RPMI7951 (cell line): ENCODE measurements at regions not wholly inside any gene's neighbourhood (a gene's known extent, or its start where the extent isn't known, plus 50 kb on each side); places are given as distances from the start of the nearest gene placed in this dataset.
"Not testable (repeated sequence)": the region's sequence is repeated elsewhere in the genome, so short reads cannot be mapped to it uniquely, and the experiment has no call there.

Experiments
- DNase-seq: peaks from one replicate; pipeline ENCODE4 v3.0.0-alpha.2; 2012; ENCODE audit warnings: low read depth

DNA sequence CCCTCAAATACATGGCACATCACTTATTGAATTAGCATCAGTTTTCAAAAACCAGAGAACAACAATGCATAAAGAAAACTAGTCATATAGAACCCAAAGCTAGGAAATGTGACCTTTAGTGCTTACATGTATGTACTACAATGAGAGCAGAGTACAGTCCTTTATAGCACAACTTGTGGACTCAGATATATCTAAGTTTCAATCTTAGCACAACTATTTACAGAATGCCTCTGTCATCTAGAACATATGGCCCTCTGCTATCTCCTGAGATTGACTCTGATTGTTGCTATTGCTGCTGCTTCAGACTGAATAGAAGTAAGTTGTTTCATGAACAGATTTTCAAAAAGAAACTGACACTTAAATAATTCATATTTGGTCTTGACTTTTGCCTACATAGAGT, 1536.2 kb downstream of the EFNA5 start:
- DNase-seq = no peak

DNA sequence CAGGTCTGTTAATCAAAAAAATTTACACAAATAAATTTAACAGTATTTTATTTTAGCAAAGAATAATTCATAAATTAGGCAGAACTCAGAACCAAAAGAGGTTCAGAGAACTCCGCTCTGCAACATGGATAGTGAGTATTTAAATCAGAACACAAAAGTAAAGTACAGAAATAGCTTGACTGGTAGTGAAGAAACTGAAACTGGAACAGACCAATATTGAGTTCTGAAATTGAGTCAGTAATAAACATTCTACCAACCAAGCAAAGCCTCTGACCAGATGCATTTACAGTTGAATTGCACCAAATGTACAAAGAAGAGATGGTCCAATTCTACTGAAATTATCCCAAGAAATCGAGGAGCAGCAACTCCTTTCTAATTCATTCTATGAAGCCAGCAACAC, 1542.8 kb downstream of the EFNA5 start:
- DNase-seq = no peak

DNA sequence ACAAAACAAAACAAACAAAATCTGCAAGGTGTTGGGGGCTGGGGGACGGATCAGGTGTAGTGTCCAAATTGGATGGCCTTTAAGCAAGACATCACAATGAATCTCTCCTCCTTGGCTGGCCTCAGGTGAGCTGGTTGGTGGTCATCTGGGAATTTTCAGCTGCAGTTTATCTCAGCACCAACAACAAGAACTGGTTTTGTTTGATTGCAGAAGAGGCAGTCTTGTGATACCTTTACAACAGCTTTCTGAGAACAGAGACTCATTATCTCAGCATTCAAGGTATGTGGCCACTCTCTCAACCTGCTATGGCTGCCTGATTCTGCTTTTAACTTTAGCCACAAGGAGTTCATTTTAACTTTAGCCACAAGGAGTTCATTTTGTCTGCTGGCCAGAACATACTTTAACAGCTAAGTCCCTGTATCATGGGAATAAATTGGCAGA, 1543.4 kb downstream of the EFNA5 start:
- DNase-seq = no peak

DNA sequence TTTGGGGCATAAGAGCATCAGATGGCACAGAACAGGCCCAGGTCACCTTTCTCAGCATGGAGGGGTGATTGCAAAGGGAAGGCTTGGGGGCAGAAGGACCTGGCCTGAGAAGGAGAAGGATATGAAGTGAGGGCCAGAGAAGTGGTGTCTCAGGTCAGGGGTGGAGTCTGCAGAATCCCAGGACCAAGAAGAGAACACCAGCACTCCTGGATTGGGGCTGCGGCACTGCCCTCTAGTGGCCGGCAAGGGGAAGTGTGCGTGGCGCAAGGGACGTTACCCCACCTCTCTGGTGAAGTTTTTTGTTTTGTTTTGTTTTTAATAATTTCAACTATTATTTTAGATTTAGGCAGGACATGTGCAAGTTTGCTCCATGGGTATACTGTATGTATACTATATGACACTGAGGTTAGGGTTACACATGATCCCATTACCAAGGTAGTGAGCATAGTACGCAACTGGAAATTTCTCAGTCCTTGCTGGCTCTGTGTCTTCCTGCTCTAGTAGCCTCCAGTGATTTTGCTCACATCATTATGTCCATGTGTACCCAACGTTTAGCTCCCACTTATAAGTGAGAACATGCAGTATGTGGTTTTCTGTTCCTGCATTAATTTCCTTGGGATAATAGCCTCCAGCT, 1548.6 kb downstream of the EFNA5 start:
- no peak for DNase-seq

- no peak for DNase-seq
Observed at GRCh38 chr5:106116682-106117081, 1554.1 kb downstream of the EFNA5 start.

DNA sequence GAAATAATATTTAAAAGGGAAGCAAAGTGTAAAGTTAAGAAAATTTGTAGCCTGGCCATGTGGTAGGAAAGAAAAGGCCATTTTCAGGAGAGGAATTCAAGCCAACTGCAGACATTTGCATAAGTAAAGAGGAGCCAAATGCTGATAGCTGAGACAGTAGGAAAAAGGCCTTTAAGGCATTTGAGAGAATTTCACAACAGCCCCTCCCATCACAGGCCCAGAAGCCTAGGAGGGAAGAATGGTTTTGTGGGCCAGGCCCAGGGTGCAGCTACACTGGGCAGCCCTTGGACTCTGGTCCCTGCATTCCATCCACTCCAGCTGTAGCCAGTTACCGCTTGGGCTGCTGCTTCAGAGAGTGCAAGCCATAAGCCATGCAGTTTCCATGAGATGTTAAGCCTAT, 1556.8 kb downstream of the EFNA5 start:
- no peak for DNase-seq

- no peak for DNase-seq
Observed at GRCh38 chr5:106106384-106106783, 1564.4 kb downstream of the EFNA5 start.

GRCh38 chr5:106097340-106097739, 1573.4 kb downstream of the EFNA5 start:
- DNase-seq = no peak

- no peak for DNase-seq
Observed at GRCh38 chr5:106094839-106095238, 1575.9 kb downstream of the EFNA5 start.

- peak; percentile 36 for DNase-seq
Observed at GRCh38 chr5:106094204-106094607, 1576.5 kb downstream of the EFNA5 start.

DNA sequence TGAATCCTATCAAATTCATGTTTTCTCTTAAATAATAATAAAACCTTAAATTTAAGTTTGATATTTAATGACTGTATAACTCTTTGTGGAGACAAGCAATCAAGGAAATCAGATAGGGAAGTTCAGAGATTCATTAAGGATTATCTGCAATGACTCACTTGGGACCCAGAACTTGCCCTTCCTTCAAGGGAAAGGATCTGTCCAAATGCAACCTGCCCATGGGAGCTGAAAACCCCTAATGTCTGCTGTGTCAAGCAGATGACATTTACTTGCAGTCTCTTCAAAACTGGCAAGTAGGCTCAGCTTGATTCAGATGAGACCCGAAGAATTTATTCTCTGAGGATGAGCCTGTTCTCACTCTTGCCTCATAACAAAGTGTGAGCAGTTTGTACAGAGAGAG, 1577.6 kb downstream of the EFNA5 start:
- DNase-seq = no peak

GRCh38 chr5:106092455-106092854, 1578.3 kb downstream of the EFNA5 start:
- DNase-seq = no peak

GRCh38 chr5:106089073-106089472, 1581.7 kb downstream of the EFNA5 start:
- DNase-seq = no peak

DNA sequence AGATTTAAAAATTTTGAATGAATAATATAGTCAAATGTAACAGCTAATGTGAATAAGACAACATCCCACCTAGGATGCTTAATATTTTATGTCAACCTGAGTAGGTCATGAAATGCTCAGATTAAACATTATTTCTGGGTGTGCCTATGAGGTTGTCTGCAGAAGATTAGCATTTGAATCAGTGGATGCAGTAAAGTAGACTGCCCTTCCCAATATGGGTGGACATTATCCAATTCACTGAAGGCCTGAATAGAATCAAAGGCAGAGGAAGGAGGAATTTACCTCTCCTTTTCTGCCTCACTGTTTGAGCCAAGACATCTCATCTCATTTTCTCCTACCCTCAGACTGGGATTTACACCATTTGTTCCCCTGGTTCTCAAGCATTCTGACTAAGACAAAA, 1582.3 kb downstream of the EFNA5 start:
- DNase-seq = no peak

DNA sequence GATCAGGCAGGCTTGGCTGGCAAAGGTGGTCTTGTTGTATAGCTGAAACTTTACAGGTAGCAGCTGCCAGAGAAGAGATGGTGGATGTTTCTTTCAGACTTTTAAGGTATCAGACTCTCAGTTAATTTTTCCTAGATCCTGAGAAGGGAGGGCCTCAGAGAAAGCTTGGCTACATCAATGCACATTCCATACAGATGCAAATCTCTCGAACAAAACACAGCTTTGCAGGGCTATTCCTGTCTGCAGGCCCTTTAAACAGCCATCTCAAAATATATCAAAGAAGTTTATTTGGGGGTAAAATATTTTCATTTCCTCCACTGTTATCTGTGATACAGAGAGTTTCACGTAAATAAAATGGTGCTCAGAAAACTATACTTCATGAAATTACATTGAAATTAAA, 1584.4 kb downstream of the EFNA5 start:
- DNase-seq = no peak

DNA sequence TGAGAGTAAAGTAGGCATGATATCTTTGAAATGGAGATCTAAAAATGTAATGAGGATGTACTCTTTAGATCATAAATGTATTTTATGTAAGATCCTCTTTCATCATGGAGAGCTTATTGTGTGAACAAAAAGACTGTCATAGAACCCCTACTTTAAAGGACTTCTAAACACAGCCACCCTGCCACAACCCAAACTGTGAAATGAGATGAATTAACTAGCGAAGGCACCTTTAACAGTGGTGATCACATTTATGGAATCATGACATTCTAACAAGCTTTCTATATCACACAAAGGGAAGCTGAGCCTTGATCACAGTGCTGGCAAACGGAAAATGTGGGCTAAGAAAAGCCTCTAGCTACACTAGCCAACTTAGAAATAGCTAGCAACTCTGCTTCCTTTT, 1585.2 kb downstream of the EFNA5 start:
- DNase-seq = no peak

DNA sequence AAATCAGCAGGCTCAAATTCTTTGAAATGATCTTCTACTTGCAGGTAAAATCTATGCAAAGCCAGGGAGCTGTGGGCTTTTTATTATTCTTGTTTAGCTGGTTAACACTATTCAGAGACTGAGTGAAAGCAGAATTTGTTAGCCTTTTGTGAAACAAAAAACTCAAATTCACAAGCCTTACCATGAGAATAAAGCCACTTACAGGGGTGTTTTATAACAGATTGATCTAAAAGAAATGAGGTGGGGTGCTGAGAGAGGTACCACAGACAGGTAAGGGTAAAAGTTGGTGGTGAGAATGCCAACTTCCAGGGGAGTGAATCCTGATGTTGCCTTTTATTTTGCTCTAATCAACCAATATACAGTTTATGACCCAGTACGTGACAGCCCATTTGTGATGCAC, 1585.6 kb downstream of the EFNA5 start:
- no peak for DNase-seq

DNA sequence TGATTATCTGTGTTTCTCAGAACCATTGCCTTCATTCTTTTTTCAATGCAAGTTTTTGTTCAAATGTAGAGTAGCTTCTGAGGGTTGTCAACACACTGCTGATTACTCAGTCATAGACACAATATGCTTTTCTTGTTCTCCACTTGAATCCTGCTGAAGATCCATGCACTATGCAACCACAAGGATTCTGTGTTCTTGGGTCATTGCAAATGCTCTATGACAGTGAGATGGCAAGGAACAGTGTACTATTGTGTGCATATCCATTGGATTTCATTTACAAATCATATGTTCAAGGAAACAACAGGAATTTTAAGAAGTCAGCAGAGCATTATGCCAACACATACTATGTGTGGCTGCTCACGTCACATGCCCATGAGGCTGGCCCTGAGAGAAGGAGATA, 1590.2 kb downstream of the EFNA5 start:
- peak; percentile 9 for DNase-seq

- DNase-seq = no peak
Observed at GRCh38 chr5:106076655-106077054, 1594.1 kb downstream of the EFNA5 start.

DNA sequence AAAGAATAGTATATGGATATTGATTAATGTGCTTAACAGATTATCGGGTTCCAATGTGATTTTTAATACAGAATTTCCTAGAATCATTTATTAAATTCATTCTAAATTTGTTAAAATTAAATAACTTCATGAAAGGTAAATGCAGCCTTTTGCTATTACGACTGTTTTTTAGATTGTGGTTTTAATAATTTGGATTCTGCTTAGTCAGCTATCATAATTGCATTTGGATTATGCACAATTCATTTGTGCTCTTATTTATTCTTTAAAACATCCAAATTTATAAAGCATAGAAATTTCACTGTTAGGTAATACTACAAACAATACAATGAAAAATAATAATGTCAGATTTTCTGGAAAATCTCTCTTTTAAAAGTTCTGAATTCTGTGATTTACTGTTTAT, 1598.5 kb downstream of the EFNA5 start:
- no peak for DNase-seq

DNA sequence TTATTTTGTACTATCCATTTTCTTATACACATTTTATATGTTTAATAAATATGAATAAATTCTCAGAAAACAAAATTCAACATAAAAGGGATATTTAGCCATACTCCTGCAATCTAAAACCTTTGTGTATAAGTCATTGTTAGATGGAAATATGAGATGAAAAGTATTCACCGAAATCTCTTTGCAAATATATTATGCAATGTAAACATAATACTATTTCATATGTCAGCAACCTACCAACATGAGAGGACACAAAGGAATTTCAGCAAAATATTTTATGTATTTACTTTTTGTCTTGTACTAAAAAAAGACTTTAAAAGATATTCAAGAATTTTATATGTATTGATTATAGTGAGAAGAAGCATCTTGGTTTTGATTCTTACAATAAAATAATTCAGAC, 1623.4 kb downstream of the EFNA5 start:
- no peak for DNase-seq

- not testable (repeated sequence) for DNase-seq
Observed at GRCh38 chr5:106032069-106032468, 1638.7 kb downstream of the EFNA5 start.

DNA sequence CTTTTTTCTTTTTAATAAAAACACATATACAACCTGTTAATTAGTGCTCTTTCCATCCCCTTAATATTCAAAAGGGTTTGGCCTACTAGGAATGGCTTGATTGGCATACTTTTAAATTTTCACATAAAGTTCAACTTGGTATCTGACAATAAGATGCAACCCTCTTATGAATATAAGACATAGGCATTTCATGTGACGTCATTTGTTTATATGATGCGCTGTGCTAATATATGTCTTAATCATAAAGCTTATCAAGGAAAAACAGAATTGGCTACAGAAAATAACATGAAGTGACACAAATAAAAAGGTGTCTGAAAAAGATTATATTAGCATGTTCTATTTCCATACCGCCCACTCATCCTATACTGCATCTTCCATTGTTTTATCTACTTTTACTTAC, 1642.4 kb downstream of the EFNA5 start:
- DNase-seq = no peak

DNA sequence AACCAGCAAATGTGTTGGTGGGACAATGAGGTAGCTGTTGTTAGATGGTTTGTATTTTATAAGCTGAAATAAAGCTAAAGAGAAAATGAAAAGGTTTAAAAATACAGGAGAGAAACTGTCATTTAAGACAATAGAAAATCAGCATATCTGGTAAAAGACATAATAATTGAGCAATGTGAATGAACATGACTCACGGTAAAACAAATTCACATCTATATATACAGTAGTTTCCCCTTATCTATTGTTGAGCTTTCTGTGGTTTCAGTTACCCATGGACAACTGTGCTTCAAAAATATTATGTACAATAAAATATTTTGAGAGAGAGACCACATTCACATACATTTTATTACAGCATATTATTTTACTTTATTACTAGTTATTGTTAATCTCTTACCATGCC, 1649.8 kb downstream of the EFNA5 start:
- DNase-seq = no peak
